GM19395 (cell line): ENCODE measurements at regions not wholly inside any gene's neighbourhood (a gene's known extent, or its start where the extent isn't known, plus 50 kb on each side); places are given as distances from the start of the nearest gene placed in this dataset.

Experiments
- ATAC-seq: cut with Tn5 transposase; IDR thresholded peaks from one replicate; pipeline ENCODE4 v1.9.1; 2021; ENCODE audit warnings: mild to moderate bottlenecking, moderate library complexity; ENCODE audit not compliant: unreplicated experiment

DNA sequence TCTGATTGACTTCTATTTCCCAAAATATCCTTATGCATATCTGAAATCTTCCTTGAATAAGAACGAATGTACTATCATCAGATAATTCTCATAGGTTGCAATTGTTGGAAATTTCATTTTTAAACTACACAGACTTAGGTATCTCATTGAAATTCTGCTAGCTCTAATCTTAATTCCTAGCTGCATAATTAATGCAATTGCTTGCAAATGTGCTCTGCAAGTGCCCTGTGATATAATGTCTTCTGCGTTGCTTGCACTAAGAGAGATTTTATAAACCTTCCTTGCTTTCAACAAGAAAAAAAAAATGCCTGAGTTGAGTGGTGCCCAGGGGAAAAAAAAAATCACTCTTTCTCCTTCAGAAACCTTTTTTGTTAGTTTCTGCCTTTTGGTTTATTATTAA is 354.9 kb downstream of the TFAP2A start:
- ATAC-seq = no peak

DNA sequence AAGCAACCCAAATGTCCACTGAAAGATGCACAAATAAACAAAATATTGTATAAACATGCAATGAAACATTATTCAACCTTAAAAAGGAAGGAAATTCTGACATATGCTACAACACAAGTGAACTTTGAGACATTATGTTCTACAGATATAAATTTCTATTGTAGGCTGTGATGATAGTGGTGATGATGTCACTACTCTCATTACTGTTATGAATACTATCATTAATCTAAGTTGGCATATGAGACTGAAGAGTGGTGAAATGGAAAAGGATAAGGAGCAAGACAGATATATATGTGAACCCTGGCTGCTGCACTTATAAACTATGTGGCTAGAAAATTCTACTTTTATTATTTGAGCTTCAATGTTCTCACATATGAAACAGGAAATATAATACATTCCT is 360.2 kb downstream of the TFAP2A start:
- no peak for ATAC-seq

DNA sequence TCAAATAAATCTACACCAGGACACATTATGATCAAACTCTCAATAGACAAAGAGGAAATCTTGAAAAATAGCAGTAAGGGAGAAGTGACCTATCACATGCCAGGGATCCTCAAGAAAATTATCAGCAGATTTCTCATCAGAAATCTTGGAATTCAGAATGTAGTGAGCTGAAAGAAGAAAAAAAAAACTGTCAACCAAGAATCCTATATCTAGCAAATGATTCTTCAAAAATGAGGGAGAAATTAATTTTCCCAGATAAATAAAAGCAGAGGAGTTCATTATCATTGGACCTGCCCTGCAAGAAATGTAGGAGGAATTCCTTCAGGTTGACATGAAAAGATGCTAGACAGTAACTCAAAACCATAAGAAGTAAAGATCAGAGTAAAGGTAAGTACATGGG is 363.6 kb downstream of the TFAP2A start:
- ATAC-seq = no peak

DNA sequence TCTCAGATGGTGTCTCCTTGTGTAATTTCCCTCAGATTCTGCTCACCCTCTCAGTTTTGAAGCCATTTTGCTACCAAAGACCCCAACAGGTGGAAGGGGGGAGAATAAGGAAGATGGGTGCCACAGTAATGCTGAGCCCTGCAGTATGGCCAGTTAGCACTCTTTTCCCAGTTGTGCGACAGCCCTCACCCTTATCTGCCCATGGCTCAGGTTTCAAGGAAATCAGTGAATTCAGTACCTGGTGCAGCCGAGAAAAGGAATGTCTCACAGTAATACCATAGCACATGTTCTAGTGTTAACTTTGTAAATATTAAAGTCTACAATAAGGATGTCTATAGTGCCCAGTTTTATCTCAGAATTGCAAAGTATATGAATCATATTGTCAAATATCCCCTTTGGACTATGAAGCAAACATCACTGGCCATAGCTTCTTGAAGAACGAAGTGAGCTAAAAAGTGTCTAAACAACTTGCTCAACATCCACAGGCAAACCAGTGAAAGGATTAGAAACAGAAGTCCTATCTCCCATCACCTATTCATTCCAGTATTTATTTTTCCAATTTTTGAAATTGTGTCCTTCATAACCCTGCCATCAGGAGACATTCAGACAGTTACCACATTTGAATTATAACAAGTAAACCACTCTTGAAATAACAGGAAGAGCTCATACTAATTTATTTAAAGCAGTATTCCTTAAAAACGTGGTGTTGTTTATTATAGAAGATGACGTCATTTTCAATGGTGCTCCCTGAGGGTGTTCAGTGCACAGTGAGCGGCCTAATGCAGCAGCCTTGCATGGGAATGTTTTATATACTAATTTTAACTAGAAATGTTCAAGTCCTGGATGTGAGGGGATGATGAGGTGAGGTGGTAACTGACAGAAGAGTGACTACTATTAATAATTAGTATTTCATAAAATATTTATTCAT is 366.2 kb downstream of the TFAP2A start:
- no peak for ATAC-seq

DNA sequence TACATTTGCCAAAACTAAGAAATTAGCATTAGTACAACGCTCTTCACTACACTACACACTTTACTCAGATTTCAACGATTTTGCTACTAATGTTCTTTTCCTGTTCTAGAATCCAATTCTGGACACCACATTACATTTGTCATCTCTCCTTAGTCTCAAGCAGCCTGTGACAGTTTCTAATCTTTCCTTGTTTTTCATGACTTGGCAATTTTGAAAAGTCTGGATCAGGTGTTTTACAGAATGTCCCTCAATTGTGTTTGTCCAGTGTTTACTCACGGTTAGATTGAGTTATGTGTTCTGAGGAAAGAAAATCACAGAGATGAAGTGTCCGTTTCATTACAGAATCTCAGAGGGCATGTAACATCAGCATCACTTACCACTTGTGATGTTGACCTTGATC is 372.6 kb downstream of the TFAP2A start:
- no peak for ATAC-seq

DNA sequence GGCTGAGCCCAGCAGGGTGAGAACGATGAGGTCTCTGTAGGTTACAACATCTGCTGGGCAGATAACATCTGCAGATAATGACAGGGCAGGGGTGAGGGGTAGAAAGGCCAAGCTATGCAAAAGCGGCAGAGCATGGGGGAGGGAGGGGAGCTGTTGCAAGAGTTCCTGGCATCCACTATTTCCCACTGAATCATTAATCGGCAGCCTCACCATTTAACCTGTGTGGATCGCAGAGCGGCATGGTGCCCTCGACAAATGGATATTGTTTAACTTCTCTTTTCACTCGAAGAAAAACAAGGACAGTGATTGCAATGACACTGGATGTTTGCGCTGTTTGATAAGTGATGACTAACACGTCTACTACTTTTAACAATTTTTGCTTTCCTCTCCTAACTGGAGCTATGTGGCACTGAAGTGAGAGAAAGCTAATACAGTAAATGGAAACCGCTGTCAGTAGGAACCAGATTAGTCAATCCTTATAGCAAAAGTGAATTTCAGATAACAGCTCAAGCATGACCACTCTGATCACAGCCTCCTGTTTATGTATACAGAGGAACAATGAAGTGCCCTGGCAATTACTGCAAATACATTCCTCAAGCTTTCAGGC is 381.5 kb downstream of the TFAP2A start:
- no peak for ATAC-seq

DNA sequence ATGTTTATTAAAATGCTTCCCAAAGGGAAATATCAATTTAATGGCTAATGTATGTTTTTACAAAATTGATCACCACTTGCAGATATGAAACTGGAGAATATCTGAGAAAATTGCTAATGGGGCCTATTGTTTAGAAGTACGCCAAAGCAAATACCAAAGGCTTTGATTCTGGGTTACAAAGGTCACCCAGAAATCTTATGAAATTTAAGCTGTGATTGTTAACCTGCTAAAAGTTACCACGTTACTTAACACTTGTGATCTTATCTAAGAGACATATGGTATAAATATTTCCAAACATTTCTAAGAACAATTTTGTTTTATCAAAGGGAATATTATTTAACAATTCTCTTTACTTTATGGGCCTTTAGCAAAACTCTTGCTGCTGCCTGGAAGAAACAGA is 383.3 kb downstream of the TFAP2A start:
- no peak for ATAC-seq

DNA sequence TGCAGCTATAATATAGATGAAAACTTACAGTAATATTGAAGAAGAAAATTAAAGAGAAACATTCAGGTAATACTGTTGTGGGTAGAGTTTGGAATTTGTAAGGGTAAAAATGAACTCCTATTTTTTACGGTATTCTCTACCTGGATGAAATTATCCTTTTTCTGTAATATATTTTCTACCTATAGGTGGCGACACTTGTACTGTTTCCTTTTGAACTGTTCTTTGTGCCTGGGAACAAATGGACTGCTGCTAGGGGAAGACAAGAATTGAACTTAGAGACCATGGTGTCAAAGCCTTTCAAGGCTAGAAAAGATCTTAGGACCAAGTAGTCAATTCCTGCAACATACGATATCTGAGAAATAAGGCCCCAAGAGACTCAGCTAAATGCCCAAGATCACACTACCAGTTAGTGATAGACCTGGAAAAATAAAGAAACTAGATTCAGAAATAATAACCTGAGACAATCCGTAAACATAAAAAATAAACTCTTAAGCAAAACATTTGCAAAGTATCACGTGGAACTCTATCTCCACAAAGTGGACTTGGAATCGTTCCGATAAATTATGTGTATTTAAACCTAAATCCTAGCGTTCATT is 383.8 kb downstream of the TFAP2A start:
- peak; percentile 78 for ATAC-seq

DNA sequence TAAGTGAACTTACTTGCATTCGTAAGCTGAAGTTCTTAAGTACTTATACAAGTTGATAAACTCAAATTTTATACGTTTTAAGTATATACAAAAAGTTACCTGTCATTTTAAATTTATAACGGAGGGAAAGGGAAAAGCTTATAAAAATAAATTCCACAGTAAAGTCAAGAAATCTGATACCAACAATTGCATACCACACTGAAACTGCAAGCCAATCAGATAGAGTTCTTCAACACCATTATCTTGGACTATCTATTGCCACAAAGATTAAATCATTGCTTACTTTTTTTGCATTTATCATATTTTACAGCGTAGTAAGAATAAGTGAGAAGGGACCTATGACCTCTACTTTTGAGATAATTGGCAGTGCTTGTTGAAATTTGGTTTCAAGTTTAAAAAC is 386.7 kb downstream of the TFAP2A start:
- ATAC-seq = no peak

DNA sequence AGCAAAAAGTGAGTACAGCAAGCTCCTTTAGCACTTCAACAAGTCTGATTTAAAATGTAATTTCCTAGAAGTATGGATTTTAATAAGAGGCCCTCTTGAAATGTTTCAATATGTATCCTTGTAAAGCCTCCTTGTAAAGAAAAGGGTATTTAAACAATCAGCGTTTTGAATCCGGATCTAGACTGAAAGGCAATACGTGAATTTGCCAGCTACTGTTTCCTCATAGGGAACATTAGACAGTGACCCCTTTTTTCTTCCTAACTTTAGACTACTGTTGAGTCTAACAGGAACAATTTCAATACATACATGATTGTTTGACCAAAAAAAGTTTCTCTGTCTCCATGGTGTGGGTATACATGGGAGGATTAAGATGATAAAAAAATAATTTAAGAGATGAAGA is 395.0 kb downstream of the TFAP2A start:
- no peak for ATAC-seq

DNA sequence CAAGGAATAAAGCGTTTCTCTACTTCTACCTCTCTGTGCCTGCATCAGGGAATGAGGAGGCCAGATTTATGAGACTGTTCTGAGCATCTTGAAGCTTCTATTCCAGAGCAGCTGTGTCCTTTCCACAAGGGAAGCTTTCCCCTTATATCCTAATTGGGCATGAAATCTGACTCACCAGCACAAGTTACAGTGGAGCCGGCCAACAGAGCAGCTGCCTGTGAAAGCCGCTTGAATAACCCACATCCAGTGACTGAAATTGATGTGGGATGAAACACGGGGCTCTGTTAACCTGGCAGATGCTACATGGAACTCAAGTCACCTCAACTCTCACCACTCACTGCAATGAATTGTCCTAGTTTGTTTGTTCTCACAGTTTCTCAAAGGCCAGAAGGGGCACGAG is 400.3 kb downstream of the TFAP2A start:
- no peak for ATAC-seq

DNA sequence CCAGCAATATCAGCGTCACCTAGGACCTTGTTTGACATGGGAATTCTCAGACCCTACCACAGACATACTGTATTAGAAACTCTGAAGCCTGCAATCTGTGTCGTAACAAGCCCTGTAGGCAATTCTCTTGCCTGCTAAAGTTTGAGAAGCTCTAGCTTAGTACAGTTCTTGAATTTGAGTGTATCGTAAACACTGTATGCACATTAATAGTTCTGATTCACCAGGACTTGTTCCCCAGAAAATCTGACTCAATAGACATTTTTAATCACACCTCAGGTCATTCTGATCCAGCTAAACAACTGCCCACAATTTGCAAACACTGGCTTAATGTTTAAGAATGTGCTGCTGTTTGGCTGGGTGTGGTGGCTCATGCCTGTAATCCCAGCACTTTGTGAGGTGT is 414.3 kb downstream of the TFAP2A start:
- no peak for ATAC-seq

DNA sequence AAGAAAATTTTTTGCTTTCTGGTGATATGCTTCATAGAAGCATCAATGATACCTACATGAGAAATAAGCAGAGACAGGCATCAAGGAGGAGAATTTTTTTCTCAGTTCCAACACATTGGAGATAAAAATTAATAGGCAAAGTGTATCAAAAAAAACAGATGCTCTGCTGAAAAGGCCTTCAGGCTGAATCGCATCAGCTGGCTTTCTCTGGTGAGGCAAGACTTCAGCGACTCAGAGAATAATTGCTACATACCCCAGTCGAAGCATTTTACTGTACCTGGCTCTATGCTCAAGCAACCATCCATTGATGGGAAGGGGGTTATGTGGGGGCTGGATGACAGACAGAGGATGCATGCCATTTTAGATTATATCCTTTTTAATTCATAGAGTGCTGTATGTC is 415.1 kb downstream of the TFAP2A start:
- ATAC-seq = no peak

DNA sequence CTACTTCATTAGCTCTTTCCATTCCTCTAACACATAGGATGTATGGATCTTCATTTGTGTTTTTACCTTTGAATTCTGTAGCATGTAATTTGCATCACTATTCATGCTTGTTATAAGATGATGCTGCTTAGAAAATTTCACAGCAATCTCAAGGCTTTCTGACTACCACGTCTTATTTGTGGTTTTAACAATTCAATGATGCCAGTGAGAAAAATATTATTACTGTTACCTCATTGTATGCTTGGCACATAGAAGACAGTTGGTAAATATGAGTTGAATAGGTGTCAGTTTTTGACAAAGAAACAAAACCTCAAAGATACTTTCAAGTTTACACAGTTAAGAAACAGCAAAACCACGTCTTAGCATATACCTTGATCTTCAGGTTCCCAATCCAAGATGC is 428.6 kb downstream of the TFAP2A start:
- no peak for ATAC-seq

DNA sequence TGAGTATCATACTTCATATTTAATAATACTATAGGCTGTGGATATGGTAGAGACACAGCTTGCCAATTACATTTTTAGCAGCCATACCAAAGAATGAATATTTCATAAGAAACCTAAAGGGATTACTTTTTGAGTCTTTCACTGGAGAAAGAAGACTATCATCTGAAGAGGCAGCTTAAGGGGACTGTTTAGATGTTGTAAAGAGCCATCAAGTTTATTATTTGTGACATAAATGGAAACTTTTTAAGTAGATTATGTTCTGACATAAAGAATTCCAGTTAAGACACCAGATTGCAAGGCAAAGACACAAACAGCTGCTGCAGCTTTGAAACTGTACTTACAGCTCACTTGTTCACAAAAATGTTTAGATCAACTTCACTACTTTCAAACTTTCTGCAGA is 429.4 kb downstream of the TFAP2A start:
- ATAC-seq = no peak

DNA sequence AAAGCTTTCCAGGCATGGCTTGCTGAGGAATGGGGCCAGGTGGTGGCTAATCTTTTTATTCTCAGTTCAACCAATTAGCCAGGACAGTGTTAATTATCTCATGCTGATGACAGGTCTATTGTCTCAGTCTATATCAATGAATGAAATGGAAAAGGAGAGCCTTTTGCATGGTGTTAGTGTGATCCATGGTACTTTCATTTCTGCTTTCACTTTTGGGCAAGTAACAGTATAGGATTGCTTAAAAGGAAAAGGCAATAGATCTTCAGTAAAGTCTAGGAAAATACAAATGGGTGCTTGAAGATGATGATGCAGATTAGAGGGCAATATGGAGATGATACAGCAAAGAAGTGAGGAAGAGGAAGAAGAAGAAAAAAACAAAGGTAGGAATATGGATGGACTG is 430.3 kb downstream of the TFAP2A start:
- no peak for ATAC-seq

DNA sequence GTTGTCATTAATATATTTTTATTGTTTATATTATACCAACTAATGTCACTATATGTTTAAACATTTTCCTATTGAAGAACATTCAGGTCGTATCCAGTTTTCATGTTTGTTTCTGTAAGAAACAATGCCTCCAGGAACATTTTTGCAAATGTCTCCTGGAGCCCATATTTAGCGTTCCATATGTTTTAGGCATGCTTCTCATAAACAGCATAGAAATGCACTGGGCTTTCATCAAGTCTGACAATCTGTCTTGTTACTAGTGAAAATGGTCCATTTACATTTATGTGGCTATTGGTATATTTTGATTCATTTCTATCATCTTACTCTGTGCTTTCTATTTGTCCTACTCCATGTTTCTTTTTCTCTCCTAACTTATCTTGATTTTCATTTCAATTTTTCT is 431.7 kb downstream of the TFAP2A start:
- no peak for ATAC-seq

DNA sequence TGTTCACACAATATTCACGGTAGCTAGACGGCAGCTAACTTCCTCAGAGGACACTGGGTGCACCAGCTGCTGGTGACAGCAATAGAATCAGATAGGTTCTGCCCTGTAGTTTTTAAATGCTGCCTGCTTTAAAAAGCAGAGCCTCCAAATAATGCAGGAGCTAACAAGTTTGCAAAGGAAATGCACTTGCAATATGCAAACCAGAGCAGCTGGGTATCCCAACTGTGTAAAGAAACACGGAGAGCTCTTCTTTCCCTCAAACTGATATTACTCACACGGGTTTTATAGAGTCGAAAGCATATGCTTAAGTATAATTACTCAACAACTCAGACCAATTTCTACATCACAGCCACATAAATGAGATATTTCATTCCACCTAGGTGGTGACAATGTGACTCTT is 432.7 kb downstream of the TFAP2A start:
- ATAC-seq = no peak

DNA sequence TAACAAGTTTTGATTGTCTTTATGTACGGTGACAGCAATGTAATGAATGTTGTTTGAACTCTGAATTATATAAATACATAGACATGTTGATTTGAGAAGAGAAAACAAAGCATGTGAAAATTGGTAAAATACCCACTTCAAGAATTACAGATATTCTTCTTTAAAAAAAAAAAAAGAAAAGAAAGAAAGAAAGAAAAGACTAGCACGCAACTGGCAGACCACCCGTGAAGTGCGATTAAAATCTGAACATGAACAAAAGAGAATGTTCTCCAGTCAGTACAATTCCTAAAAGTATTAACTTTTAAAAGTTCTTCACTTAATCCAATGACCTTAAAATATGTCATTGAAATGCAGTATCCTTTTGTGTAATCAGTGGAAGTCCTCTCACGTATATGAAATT is 434.9 kb downstream of the TFAP2A start:
- no peak for ATAC-seq

DNA sequence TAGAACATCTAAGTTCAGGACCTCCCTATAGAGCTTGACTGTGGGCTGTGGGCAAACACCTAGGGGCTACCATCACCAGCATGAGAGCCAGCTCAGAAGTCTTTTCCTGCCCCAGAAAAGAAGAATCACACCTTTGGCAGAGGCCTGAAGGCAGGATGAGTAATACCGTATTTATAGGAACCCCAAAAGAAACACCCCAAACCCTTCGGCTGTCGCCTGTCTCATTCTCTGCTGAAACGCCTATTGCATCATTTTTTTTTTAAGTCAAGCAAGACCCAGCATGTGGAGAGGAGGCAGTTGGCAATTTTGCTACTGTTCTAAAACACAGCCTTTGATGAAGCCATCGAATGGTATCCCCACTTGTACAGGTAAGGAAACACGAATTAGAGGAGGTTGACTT is 436.4 kb downstream of the TFAP2A start:
- ATAC-seq = no peak

DNA sequence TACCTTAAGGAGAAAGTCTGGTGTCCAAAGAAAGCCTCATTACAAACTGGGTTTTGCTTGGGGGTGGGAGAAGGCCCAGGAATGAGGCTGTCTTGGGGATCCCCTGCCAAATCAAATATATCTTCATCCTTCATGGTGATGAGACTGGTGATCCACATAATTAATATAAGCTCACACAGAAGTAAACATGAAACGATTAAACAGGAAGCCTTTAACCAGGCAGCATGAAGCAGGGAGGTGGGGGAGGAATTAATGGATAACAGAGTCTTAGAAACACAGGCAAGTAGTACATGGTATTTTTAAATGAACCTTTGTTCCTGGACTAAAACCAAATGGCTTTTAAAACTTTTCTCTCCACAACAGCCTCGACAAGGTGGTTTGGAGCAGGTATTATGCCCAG is 437.5 kb downstream of the TFAP2A start:
- ATAC-seq = no peak

DNA sequence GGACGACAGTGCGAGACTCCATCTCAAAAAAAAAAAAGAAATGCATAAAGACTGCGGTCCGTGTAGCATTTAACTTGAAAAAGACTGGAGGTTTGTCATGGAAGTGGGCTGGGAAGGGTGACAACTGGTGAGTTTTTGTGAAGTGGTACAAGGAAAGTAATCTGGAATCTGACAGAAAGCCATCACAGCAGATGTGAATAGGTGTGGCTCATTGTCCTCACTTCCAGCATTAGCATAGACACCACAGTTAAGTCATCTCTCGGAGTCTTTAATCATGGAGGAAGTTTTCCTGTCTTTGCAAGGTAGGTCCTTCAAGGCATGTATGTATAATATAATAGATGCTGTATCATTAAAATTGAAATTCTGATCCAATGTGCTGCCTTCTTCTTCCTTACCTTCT is 453.2 kb downstream of the TFAP2A start:
- no peak for ATAC-seq
